A172 (cell line): ENCODE measurements at regions not wholly inside any gene's neighbourhood (a gene's known extent, or its start where the extent isn't known, plus 50 kb on each side); places are given as distances from the start of the nearest gene placed in this dataset.

ENCODE experiments used
- DNase-seq: peaks from one replicate; pipeline ENCODE4 v3.0.0-alpha.2; 2015; ENCODE audit warnings: low spot score

- DNase-seq, result no peak
These were observed 67.8 kb upstream of the FAM47B start for GRCh38 chrX:34874763-34875162.

DNA sequence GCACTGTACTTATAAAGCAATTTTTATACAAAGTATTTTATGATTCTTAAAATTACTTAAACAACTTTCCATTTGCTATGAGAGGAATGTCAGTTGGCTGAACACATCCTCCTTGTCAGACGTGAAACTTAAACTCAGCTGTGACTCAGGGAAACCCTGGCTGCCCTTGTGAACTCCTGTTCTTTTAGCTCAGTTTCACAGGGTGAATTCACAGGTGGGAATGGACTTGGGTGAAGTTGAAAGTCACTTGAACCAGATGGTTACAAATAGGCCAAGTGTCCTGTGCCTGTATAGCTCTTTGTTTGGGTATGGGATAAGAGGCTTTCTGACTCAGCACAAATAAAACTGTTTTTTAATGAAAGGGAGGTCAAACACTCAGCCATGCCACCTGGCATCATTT, 67.4 kb upstream of the FAM47B start:
- DNase-seq, result peak; percentile 18

- DNase-seq, result no peak
These were observed 65.2 kb upstream of the FAM47B start for GRCh38 chrX:34877436-34877835.

- DNase-seq, result no peak
These were observed 63.2 kb upstream of the FAM47B start for GRCh38 chrX:34879346-34879745.

- no peak for DNase-seq
These were observed 62.7 kb upstream of the FAM47B start for GRCh38 chrX:34879886-34880285.

GRCh38 chrX:34880656-34881055, 61.9 kb upstream of the FAM47B start:
- DNase-seq, result peak; percentile 40

- DNase-seq, result no peak
These were observed 60.9 kb upstream of the FAM47B start for GRCh38 chrX:34881671-34882070.

DNA sequence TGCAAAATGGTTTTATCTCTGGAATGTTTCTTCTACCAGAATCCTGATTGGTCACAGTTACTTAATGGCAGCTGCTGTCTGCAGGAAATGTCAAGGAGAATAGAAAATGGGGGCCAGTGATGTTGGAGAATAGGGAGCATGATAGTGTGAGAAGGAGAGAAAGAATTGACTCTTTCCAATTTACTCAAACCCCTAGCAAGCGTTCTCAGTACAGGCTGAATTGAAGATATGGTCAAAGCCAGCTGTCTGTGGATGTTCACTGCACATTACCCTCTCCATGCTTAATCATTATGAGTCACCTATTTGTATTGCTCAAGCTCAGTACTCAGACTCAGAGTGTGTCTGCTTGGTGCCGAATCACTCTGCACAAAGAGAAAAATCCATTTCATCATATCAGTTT, 57.8 kb upstream of the FAM47B start:
- peak; percentile 31 for DNase-seq

DNA sequence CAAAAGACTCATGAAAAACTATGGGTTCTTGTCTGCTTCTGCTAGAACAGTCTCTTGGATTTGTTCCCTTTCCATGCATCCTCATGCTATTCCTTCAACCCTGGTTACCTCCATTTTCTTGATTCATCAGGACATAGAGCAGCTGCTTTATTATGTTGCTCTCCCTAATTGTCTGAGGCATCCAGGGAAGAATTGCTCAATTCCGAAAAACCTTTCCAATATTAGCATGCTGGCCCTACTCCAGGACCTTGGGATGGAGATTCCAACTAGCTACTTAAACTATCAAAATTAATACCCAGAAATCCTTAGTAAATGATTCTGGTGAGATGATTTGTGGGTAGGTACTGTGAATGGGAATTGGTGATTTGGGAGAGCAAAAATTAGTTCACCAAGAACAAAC, 56.6 kb upstream of the FAM47B start:
- no peak for DNase-seq

GRCh38 chrX:34891391-34891790, 51.2 kb upstream of the FAM47B start:
- DNase-seq, result no peak
